HFFc6 (cell line): ENCODE measurements at regions not wholly inside any gene's neighbourhood (a gene's known extent, or its start where the extent isn't known, plus 50 kb on each side); places are given as distances from the start of the nearest gene placed in this dataset.

Source experiments
- DNase-seq: peaks from one replicate; pipeline ENCODE4 v3.0.0-alpha.2; 2018
- H3K27ac Mint-ChIP-seq: 2 replicates; pipeline ENCODE4 v1.8.0; 2020; ENCODE audit warnings: mild to moderate bottlenecking, mixed read lengths
- H3K27me3 Mint-ChIP-seq: 2 replicates; pipeline ENCODE4 v1.8.0; 2021; ENCODE audit warnings: mild to moderate bottlenecking, moderate library complexity, mixed read lengths; ENCODE audit not compliant: insufficient read depth
- H3K36me3 Mint-ChIP-seq: 2 replicates; pipeline ENCODE4 v1.8.0; 2021; ENCODE audit warnings: low read depth, mixed read lengths
- H3K4me1 Mint-ChIP-seq: 2 replicates; pipeline ENCODE4 v1.8.0; 2020; ENCODE audit warnings: low read depth, mixed read lengths
- H3K4me3 Mint-ChIP-seq: 2 replicates; pipeline ENCODE4 v1.8.0; 2020; ENCODE audit warnings: mild to moderate bottlenecking, moderate library complexity, mixed read lengths
- H3K9me3 Mint-ChIP-seq: 2 replicates; pipeline ENCODE4 v1.8.0; 2020; ENCODE audit warnings: mild to moderate bottlenecking, mixed read lengths
- TF ChIP-seq, protein P1 (sequence below): fragments of 200-600 bp; sonication (generic); IDR thresholded peaks from 2 replicates; pipeline ENCODE4 v1.5.0; 2021; ENCODE audit warnings: antibody characterized with exemption, mild to moderate bottlenecking

- TF ChIP-seq, protein P1, sequence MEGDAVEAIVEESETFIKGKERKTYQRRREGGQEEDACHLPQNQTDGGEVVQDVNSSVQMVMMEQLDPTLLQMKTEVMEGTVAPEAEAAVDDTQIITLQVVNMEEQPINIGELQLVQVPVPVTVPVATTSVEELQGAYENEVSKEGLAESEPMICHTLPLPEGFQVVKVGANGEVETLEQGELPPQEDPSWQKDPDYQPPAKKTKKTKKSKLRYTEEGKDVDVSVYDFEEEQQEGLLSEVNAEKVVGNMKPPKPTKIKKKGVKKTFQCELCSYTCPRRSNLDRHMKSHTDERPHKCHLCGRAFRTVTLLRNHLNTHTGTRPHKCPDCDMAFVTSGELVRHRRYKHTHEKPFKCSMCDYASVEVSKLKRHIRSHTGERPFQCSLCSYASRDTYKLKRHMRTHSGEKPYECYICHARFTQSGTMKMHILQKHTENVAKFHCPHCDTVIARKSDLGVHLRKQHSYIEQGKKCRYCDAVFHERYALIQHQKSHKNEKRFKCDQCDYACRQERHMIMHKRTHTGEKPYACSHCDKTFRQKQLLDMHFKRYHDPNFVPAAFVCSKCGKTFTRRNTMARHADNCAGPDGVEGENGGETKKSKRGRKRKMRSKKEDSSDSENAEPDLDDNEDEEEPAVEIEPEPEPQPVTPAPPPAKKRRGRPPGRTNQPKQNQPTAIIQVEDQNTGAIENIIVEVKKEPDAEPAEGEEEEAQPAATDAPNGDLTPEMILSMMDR = no peak
- H3K27me3 Mint-ChIP-seq = no peaks in the 10 kb centered on the region; the same call in 1 of the 2 replicates
- H3K4me1 Mint-ChIP-seq = peaks cover 24% of the 10 kb centered on the region
- no peak for DNase-seq
- no peak overlapping the region for H3K4me3 Mint-ChIP-seq
- H3K9me3 Mint-ChIP-seq = no peaks in the 10 kb centered on the region
- no peak overlapping the region for H3K27ac Mint-ChIP-seq
- no peaks in the 10 kb centered on the region for H3K36me3 Mint-ChIP-seq
Observed at GRCh38 chr22:23517804-23518375, 62.2 kb downstream of the IGLL1 start.

DNA sequence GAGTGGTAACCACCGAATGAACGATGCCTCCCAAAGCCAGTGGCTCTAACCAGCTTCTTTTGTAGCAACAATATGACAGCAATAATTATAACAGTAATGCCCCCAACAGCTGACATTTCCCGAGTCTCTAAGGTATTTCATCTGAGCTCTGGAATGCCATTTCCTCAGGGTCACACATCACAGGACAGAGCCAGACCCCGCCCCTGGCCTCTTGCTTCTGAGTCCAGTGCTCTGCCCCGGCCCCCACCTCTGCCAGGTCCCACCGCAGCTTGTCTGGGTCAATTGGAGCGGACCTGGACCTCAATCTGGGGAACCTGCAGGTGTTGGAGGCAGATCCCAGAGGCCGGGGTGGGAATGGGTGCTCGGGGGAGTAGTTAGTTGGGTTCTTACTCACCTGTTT is 63.8 kb downstream of the IGLL1 start:
- no peaks in the 10 kb centered on the region for H3K9me3 Mint-ChIP-seq
- no peak for DNase-seq
- no peaks in the 10 kb centered on the region; the same call in 1 of the 2 replicates for H3K27me3 Mint-ChIP-seq
- no peak overlapping the region for H3K4me3 Mint-ChIP-seq
- TF ChIP-seq, protein P1 = no peak
- no peak overlapping the region for H3K27ac Mint-ChIP-seq
- H3K36me3 Mint-ChIP-seq = no peaks in the 10 kb centered on the region
- peaks cover 14% of the 10 kb centered on the region for H3K4me1 Mint-ChIP-seq

- Mint-ChIP-seq H3K27ac (no peak overlapping the region), H3K4me3 (no peak overlapping the region), H3K27me3 (peaks cover 2% of the 10 kb centered on the region), H3K4me1 (peaks cover 11% of the 10 kb centered on the region), H3K9me3 (no peaks in the 10 kb centered on the region), H3K36me3 (no peaks in the 10 kb centered on the region)
- TF ChIP-seq, protein P1 = peak; percentile 25; the same call in 1 of the 2 replicates
- DNase-seq = no peak
Observed at GRCh38 chr22:23514322-23515038, 65.6 kb downstream of the IGLL1 start.

GRCh38 chr22:23513705-23514104 is 66.4 kb downstream of the IGLL1 start:
- no peak for DNase-seq

GRCh38 chr22:23513133-23513532 is 67.0 kb downstream of the IGLL1 start:
- TF ChIP-seq, protein P1 = no peak
- peaks cover 12% of the 10 kb centered on the region for H3K4me1 Mint-ChIP-seq
- no peaks in the 10 kb centered on the region for H3K9me3 Mint-ChIP-seq
- no peak for DNase-seq
- no peak overlapping the region for H3K4me3 Mint-ChIP-seq
- no peaks in the 10 kb centered on the region for H3K36me3 Mint-ChIP-seq
- no peak overlapping the region for H3K27ac Mint-ChIP-seq
- H3K27me3 Mint-ChIP-seq = peaks cover 2% of the 10 kb centered on the region

More at GRCh38 chr22:23513705-23514104, 66.4 kb downstream of the IGLL1 start:
- no peaks in the 10 kb centered on the region for H3K9me3 Mint-ChIP-seq
- no peaks in the 10 kb centered on the region for H3K36me3 Mint-ChIP-seq
- peaks cover 2% of the 10 kb centered on the region for H3K27me3 Mint-ChIP-seq
- no peak overlapping the region for H3K4me3 Mint-ChIP-seq
- H3K27ac Mint-ChIP-seq = no peak overlapping the region
- peaks cover 12% of the 10 kb centered on the region for H3K4me1 Mint-ChIP-seq
- TF ChIP-seq, protein P1 = no peak
